HG03520 (cell line): ENCODE measurements at regions not wholly inside any gene's neighbourhood (a gene's known extent, or its start where the extent isn't known, plus 50 kb on each side); places are given as distances from the start of the nearest gene placed in this dataset.
A peak's percentile ranks its signal among the peaks of the same experiment; 100 is the strongest.

Source experiments
- ATAC-seq: cut with Tn5 transposase; IDR thresholded peaks from one replicate; pipeline ENCODE4 v1.9.1; 2021; ENCODE audit warnings: mild to moderate bottlenecking, moderate library complexity; ENCODE audit not compliant: unreplicated experiment

DNA sequence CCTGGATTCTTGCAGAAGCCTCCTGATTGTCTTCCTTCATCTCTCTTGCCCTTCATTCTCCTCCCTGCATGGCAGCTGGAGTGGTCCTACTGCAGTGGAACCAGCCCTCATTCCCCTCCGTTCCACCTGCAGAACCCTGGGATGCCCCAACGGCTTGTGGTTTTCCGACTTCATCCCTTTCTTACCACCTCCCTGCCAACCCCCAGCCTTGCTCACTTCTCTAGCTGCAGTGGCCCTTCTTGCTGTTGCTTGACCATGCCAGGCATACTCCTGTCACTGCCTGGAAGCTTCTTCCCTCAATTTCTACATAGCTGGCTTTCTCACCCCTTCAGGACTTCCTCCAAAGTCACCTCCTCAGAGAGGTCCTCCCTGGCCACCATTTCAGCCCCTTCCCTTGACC, 123.3 kb downstream of the BEGAIN start:
- ATAC-seq, result no peak

DNA sequence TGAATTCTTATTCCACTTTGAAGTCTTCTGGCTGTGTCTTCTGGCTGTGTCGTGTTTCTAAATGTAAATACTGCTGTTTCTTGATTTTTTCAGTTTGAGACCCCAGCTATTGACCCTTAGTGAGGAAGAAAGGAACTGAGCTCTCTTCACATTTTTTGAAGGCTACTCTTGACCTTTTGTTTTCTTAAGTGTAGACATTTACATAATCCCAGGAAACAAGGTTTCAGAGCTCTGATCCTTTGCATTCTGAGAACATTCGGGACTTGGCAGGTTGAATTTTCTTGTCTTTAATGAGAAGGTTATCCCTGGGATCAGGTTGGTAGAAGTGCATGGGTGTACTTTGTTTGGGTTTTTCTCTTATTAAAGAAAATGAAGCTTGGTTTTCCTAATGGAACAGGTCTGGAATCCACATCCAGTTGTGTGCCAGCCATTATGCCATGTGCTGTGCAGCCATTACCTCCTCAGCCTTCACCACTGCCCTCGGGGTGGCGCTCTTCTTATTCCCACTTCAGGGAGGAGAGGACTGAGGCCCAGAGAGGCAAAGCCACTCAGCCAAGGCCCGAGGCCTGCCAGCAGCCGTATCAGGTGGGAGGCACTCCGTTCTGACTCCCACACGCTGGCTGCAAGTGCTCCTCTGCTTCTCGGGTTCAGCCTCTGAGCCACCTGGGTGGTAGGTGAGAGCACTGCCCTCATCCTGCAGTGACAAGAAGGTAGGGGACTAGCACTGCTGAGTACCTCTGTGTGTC, 120.9 kb downstream of the BEGAIN start:
- no peak for ATAC-seq

DNA sequence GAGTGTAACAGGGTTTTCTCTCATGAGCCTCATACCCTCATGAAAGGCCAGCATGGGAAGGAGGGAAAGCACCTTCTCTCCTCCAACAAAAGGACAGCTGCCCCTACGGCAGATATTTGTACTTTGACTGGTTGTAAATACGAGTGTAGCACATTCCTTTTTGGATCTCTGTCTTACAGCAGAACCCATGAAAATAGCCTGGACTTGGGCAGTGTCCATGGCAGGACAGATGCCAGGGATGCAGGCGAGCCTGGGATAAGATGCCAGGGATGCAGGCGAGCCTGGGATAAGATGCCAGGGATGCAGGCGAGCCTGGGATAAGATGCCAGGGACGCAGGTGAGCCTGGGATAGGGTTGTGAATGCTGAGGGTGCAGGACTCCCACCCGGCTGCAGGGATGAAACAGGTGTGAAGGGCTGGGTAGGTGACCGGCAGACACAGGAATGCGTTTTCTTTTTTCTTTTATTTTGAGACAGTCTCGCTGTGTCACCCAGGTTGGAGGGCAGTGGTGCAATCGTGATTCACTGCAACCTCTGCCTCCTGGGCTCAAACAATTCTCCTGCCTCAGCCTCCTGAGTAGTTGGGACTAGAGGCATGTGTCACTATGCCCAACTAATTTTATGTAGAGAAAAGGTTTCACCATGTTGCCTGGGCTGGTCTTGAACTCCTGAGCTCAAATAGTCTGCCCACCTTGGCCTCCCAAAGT, 120.0 kb downstream of the BEGAIN start:
- no peak for ATAC-seq

DNA sequence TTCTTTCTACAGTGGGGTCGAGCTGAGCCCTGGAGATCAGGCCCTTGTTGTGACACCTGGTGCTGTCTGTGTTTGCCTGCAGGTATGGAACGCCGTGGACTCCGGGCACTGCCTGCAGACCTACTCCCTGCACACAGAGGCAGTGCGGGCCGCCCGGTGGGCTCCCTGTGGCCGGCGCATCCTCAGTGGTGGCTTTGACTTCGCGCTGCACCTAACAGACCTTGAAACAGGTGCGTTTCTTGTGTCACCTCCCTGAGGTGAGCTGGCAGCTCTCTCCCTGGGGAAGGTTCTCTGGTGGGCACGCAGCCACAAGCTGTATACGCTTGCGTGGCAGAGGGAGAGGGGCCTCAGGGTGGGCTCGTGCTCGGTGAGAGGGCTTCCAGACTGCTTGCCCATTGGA, 119.3 kb downstream of the BEGAIN start:
- no peak for ATAC-seq

DNA sequence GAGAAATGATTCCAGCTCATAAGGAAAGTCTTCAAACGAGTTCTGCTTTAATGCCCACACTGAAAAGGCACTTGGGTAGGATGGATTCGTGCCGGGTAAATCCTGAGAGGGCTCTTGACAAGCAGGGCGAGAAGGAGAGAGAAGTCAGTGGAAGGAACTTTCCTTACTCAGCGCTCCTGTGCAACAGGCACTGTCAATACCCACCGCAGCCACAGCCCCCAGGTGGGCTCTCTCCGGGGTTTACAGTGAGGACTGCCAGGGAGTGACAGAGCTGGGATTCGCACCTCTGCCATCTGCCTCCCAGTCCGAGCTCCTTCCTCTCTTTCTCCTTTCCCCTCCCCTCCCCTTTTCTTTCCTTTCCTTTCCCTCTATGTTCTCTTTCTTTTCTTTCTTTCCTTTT, 118.7 kb downstream of the BEGAIN start:
- ATAC-seq, result no peak

DNA sequence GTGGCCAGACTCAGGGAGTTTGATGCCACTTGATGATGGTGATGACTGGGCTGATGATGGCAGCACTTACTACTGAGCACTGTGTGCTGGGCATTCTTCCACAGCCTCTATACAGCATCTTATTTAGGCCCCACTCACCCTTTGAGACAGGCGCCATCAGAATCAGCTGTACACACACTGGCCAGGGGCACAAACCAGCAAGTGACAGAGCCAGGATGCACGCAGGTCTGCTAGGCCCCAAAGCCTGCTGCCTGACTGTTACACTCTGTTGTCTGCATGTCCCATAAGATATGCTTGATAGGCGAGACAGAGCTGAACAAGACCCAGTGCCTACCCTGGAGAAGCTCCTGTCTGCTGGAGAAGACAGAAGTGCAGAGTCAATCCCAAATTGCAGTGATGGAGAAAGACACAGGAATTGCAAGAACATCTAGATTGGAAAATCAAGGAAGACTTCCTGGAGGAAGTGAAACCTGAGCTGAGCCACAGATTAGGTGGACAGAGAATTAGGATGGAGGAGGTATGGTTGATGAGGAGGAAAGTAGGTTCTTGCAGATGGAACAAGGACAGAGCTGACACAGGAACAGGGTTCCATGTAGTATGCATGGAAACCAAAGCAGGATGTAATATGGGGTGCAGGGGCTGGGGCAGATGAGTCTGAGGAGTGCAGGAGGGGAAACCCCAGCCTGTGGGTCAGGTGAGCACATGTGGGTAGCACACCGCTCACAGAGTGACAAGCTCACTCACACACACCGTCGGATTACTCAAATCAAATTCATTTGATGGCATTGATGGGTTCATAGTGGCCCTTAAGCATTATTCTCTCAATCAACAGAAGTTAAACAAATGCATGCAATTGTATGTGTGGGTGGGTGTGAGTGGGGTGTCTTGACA, 117.3 kb downstream of the BEGAIN start:
- no peak for ATAC-seq

DNA sequence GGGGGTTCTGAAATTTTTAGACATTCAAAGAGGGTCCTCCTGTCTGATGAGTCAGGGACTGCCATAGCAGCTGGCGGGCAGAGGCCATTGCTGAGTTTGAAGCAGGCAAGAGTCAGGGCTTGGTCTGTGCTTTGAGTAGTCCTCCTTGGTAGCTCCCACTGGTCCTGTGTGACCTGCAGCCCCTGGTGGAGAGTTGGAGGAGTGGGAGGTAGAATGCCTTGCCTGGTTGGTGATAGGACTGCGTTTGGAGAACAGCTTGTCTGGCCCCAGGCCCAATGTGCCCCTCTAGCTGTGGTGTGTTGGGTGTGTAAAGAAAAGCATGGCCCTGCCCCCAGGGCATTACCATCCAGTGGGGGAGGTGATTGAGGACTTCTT, 116.7 kb downstream of the BEGAIN start:
- ATAC-seq, result no peak

DNA sequence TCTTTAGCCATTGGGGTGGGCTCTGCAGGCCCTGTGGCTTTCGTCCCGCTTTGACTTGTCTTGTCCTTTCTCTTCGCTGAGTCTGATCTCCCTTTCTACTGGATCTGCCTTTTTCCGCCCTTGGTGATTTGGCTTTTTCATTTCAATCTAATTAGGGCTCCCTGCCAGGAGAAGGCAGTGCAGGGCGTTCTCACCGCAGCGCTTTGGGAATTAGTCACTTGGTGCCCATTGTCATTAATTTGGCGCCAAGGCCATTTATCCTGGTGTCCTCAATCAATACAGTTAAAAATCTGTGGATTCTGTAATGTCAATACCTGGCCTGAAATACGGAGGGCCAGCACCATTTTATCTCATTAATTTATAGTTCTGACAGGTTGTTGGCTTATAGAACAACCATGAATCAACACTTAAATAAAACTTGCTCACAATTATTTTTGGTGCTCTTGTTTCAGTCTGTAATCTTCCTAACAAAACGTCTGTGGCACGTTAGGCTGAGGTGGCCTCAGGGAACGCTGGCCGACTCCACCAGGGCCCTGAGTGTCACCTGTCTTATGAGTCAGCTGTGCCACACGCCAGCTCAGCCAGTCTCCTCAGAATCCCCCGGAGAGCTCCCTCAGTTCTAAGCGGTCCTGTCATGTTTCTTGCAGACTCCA, 115.7 kb downstream of the BEGAIN start:
- no peak for ATAC-seq

DNA sequence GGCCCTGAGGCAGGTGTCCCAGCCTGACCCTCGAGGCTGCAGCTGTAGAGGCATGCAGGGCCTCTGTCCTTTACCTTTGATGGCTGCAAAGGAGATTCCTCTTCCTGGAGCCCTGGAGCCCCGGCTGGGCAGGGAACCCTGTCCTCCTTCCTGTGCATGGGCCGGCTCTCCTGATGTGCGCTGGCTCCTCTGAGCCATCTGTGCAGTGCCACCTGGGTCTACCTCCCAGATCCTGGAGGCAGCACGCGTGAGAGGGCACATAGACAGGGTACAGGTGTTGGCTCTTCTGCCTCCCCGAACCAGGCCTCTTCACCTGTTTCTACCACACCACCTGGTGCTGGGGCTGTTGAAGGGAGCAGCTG, 115.1 kb downstream of the BEGAIN start:
- ATAC-seq, result no peak

DNA sequence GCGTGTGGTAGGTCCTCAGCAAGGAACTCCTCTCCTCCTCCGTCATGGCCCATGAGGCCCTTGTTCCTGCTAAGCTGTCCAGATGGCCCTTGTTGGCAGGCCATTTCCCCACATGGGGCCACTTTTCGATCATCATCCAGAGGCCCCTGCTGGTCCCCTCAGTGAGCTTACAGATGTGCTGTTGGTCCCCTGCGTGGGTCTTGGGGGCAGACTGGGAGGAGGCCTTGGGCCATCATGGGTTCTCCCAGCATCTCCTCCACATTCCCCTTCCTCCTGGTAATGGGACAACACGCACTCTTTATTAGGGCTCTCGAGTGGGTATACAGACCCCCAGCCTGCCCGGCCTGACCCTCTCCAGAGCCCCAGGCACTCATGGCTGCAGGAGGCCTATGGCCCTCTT, 114.7 kb downstream of the BEGAIN start:
- ATAC-seq, result no peak

DNA sequence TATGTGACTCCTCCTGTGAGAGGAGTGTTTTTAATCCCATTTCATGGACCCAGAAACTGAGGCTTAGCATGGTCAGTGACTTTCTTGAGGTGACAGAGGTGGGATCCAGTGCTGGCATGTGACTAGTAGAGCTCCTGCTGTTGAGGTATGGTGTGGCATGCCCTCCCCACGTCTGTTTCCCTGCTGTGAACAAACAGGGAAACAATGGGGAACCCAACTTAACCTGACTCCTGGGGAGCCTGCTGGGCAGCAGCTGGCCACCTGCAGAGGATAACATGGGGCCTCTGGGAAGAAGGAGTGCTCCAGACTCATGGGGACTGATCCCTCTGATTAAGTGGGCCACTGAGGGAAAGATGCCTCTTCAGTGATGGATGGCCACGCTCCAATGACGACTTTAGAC, 114.0 kb downstream of the BEGAIN start:
- ATAC-seq, result no peak

DNA sequence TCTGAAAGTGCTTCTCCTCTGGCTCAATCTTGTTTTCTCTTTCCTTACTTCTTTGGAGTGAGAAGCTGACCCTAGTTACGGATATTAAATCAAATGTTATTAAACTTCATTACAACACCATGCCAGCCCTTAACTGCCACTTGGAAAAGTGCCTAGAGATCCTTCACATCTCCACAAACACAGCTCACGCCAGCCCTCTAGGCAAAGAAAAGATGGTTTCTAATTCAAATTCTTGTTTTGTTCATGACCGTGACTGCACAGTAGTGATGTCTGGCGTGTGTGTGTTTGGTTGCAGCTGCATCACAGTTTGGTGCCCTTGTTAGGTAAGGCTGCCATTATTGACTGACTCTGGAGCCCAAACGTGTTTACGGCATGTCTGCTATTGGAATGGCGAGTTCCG, 113.0 kb downstream of the BEGAIN start:
- no peak for ATAC-seq

DNA sequence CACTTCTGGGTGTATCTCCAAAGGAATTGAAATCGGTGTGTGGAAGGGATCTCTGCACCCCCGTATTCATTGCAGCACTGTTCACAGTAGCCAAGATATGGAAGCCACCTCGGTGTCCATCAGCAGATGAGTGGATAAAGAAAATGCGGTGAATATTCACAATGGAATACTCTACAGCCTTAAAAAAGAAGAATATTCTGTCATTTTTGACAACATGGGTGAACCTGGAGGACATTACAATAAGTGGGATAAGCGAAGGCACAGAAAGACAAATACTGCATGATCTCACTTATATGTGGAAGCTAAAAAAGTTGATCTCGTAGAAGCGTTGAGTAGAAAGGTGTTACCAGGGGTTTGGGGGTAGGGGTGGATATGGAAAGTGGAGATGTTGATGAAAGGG, 111.9 kb downstream of the BEGAIN start:
- ATAC-seq, result no peak

DNA sequence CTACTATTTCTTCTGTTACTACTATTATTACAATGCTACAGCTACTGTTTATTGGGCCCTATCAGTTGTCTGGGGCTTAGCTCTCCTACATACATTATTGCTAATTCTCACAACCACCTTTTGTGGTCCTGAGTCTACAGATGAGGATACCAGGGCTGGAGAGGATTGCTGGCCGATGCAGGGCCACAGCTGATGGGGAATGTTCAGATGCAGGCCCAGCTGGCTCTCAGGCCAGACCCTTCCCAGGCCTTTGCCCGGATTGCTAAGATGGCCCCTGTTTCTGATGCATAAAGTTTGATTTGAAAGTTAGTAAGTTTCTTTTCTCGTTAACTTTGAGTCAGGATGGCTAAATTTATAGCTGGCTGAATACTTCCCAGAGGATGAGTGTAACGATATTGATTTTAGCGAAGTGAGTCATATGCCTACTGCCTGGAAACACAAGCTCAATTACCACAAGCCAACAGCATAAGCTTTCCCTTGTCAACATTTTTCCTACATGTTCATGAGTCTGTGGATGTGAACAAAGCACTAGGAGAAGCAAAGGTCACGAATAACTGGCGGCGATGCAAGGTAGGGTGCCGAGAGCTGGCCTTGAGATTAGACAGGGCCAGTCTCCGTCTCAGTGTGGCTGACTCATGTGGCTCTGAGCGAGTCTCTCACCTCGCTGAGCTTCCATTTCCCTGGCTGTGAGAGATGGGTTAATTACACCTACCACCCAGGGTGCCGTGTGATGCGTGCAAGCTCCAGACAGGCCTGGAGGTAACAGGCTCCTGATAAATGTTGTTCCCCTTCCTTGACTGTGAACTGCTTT, 111.0 kb downstream of the BEGAIN start:
- no peak for ATAC-seq

DNA sequence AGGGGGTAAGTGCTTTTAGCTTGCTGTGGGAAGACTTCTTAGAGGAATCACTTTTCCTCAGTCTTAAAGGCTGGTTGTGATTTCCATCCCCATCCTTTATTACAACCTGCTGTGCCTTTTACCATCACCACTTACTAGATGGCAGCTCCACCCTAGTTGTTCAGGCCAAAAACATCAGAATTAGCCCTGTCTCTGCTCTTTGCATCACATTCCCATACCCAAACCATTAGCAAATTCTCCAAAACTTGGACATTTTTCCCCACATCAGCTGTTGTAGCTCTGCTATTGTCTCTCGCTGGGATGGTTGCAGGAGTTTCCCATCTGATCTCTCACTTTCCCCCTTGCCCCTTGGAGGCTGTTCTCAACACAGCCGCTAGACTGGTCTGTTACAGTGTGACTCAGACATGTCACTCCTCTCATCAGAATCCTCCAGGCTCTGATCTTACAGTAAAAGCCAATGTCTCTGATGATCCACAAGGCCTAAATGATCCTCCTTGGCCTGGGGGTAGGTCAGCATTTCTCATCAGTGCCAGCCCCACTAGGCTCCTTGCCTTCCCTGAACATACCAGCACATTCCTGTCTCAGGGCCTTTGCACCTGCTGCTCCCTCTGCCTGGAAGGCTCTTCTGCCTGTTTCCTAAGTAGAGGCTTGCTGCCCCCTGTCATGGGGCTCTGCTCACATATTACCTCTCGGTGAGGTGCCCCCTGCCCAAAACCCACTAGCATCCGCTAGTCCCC, 102.5 kb downstream of the BEGAIN start:
- ATAC-seq, result no peak

DNA sequence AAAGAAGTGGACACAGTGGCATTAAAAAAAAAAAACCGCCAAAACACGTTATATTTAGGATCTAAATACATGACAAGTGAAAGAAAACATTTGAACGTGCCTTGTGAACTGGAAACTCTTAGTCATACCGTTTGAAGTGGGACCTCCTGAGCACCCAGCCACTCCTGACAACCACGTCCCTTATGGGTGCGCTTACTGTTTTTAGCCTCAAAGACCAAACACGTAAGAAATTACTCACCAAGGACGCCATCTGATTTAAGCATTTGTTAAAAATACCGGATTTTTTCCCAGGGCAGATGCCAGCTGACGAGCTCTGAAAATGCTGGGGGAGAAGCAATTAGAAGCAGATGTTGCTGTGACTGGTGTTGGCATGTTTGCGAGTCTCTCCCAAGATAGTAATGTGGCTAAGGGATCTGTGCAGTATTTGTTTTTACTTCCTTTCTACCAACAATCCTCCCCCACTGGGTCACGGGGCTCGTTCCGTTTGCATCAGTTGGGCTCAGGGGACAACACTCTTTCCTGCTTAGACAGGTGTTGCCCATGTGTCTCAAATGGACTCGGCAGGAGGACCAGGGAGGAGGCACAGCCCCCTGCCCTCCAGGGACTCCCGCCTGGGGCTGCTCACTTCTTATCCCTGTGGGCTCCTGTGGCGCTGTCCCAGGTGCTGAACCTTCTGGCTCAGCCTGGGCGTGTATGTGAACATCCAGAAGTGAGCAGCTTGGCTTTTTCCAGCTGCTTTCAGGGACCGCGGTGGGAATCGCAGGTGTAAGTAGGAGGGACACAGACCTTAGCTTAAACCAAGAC, 101.0 kb downstream of the BEGAIN start:
- peak; percentile 74 for ATAC-seq
